ENCODE measurements at regions not wholly inside any gene's neighbourhood (a gene's known extent, or its start where the extent isn't known, plus 50 kb on each side); places are given as distances from the start of the nearest gene placed in this dataset.

DNA sequence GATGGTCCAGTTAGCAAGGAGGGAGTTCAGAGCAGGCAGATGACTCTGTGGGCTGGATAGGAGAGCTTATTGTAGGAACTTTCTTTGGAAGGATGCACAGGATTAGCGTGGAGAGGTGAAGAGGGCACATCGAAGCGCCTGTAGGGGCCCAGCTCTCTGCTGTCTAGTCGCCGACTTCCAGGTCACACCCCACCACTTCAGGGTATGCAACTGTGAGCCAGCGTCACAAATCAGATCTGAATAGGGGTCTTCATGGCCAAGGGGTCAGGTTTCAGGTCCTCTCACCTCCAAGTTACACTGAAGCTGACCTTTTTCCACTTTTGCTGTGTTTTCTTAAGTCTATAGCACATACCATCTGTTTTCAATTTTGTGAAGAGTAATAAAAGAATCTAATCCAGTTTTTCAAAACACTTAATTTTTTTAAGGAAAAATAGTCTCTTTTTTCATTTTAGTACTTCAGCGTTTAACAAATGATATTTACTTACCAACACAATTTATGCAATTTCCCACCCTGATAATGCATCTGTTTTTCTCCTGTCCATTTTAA, 364.2 kb upstream of the CLINT1 start:
- TF ChIP-seq, protein P1, sequence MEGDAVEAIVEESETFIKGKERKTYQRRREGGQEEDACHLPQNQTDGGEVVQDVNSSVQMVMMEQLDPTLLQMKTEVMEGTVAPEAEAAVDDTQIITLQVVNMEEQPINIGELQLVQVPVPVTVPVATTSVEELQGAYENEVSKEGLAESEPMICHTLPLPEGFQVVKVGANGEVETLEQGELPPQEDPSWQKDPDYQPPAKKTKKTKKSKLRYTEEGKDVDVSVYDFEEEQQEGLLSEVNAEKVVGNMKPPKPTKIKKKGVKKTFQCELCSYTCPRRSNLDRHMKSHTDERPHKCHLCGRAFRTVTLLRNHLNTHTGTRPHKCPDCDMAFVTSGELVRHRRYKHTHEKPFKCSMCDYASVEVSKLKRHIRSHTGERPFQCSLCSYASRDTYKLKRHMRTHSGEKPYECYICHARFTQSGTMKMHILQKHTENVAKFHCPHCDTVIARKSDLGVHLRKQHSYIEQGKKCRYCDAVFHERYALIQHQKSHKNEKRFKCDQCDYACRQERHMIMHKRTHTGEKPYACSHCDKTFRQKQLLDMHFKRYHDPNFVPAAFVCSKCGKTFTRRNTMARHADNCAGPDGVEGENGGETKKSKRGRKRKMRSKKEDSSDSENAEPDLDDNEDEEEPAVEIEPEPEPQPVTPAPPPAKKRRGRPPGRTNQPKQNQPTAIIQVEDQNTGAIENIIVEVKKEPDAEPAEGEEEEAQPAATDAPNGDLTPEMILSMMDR (IDR thresholded peaks at IDR 0.05; ENCODE audit: insufficient read depth, low read depth, low read length) = no peak
- no peak for DNase-seq (ENCODE audit: low read depth)
- H3K4me3 ChIP-seq (ENCODE audit: low read depth, low read length) = no peak overlapping the region

DNA sequence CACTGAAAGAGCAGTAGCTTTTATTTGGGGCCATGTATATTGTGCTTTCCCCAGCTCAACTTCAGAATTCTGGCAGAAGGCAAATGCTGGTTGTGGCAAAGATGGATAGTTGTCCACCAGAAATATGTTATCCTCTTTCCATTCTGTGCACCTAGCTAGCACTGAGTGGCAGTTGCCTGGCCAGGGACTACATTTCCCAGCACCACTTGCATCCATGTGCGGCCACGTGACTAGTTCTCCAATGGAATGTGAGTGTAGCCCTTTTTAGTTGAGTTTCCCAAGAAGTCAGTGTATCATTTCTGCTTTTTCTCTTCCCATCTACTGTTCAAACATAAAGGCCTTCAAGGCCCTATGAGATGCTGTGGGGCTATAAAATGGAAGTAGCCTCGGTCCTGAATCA, 354.0 kb upstream of the CLINT1 start:
- no peak for DNase-seq (ENCODE audit: low read depth)
- TF ChIP-seq, protein P1 (IDR thresholded peaks at IDR 0.05; ENCODE audit: insufficient read depth, low read depth, low read length) = no peak
- H3K4me3 ChIP-seq (ENCODE audit: low read depth, low read length) = no peak overlapping the region

DNA sequence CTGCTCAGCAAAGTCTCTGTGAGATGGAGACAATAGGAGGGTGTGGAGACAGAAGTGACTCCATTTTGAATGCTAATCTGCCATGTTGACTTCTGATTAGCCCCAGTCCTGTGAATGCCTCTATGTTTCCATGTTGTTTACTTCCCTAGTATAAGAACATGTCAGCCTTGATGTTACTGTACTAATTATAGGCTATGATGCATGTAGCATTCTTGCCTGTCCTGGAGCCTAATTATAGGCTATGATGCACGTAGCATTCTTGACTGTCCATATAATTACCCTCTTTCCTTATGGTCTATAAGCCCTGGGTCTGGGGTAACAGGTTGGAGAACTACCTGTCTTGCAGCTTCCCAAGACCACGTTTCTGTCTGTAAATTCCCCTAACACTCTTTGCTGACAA, 353.3 kb upstream of the CLINT1 start:
- TF ChIP-seq, protein P1 (IDR thresholded peaks at IDR 0.05; ENCODE audit: insufficient read depth, low read depth, low read length) = no peak
- no peak overlapping the region for H3K4me3 ChIP-seq (ENCODE audit: low read depth, low read length)
- DNase-seq (ENCODE audit: low read depth) = no peak

DNA sequence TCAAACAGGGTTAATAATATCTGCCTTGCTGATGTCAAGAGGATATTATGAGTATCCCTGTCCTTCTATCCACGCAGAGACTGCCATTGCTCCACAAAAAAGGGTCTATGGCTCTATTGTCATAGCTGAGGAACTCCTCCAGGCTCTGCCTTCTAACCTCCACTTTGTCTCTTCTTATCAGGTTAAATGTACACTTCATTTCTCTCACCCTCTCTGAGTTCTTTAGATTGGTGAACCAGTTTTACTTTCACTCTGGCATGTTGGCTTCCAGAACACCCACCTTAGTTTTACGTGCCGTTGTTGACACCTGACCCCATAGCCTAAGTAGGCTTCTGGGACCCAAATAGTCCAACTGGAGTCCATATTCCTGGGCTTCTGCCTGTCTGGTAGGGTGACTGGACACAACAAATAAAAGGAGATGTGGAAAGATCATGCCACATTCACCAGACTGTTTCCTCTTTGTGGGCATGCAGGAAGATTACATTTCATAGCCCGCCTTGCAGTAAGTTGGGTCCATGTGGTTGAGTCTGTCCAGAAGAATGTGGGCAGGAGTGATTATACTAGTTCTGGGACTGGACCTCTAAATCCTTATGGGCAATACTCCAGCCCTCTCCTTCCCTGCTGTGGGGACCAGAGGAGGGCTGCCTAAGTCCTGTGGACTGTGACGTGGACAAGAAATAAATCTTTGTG, 350.4 kb upstream of the CLINT1 start:
- no peak for DNase-seq (ENCODE audit: low read depth)
- TF ChIP-seq, protein P1 (IDR thresholded peaks at IDR 0.05; ENCODE audit: insufficient read depth, low read depth, low read length) = no peak
- no peak overlapping the region for H3K4me3 ChIP-seq (ENCODE audit: low read depth, low read length)

DNA sequence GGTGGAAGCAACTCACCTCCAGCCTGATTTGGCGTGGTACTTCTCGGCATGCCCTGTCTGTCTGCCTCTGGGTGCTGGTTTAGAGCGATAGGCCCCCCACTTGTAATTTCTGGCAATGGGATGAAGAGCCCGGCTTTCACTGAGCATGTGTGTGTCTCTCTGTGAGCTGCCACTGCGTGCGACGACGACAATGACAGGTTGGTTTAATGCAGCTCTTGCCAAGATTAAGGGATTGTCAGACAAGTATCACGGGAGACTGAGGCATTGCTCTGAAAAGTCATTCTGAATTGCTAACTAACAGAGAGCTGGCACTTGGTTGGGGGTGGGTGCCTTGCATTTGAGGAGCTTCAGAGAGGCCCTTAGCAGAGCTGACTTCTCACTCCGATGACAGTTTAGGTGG, 348.8 kb upstream of the CLINT1 start:
- no peak overlapping the region for H3K4me3 ChIP-seq (ENCODE audit: low read depth, low read length)
- no peak for DNase-seq (ENCODE audit: low read depth)
- TF ChIP-seq, protein P1 (IDR thresholded peaks at IDR 0.05; ENCODE audit: insufficient read depth, low read depth, low read length) = no peak

DNA sequence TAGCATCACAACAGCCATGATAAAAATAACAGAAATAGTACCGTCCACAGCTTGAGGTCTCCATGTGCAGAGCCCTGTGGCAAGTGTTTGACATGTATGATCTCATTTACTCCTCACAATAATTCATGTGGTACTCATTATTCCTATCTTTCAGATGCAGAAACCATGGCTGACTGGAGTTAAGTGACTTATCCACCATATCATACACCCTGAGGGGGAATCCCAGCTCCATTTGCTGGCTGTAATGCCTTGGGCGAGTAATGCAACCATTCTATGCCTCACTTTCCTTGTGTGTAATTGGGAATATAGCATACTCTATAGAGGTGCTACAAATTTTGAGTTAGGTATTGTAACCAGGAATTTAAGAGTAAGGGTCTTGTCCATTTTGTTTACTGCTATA, 347.0 kb upstream of the CLINT1 start:
- TF ChIP-seq, protein P1 (IDR thresholded peaks at IDR 0.05; ENCODE audit: insufficient read depth, low read depth, low read length) = no peak
- DNase-seq (ENCODE audit: low read depth) = no peak
- no peak overlapping the region for H3K4me3 ChIP-seq (ENCODE audit: low read depth, low read length)

DNA sequence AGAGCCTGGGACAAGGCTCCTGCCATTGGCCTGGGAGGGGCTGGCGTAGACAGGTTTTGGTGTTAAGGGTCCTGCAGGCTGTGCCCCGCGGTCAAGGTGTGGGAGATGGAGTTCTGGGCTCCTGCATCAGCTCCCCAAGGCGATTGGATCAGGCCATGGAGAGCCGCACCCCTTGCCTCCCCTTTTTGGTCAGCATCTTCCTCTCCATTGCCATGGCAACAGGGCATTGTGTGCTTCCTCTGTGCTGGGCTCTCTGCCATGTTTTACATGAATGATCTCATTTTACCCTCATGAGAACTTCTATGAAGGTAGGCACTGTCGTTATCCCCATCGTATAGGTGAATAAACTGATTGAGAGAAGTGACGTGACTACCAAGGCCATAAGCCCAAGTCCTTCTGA, 344.3 kb upstream of the CLINT1 start:
- no peak for DNase-seq (ENCODE audit: low read depth)
- H3K4me3 ChIP-seq (ENCODE audit: low read depth, low read length) = no peak overlapping the region
- TF ChIP-seq, protein P1 (IDR thresholded peaks at IDR 0.05; ENCODE audit: insufficient read depth, low read depth, low read length) = no peak
